SK-N-SH (cell line): ENCODE measurements at regions not wholly inside any gene's neighbourhood (a gene's known extent, or its start where the extent isn't known, plus 50 kb on each side); places are given as distances from the start of the nearest gene placed in this dataset.
A peak's percentile ranks its signal among the peaks of the same experiment; 100 is the strongest.

Source experiments
- CTCF ChIA-PET: fragments of 300-600, 350-600 bp; formaldehyde crosslinking; extraction: SDS; loops from one replicate; lab custom pipeline; 2021; lab: Yijun Ruan, JAX
- POLR2A ChIA-PET: fragments of 350-600 bp; sonication (Branson Sonifier 250); formaldehyde crosslinking; extraction: SDS; loops from one replicate; lab custom pipeline; 2020; ENCODE audit warnings: antibody characterized with exemption, inconsistent platforms; lab: Yijun Ruan, JAX
- DNase-seq: peaks from one replicate; pipeline ENCODE4 v3.0.0; 2012
- H2AFZ ChIP-seq: fragments of 200-600 bp; sonication (generic); 2 replicates; pipeline ENCODE4 v1.8.1; 2016; ENCODE audit warnings: antibody characterized with exemption, mild to moderate bottlenecking, low read depth
- H3F3A ChIP-seq: fragments of 200-600 bp; sonication (generic); replicated peaks from 2 replicates; pipeline ENCODE3; 2016; ENCODE audit warnings: antibody characterized with exemption, mild to moderate bottlenecking; ENCODE audit not compliant: insufficient read depth
- H3K27ac ChIP-seq, 2 experiments: fragments of 200-500 bp in 1 of 2; fragments of 200-600 bp in 1 of 2; sonication (Bioruptor generic) in 1 of 2; sonication (generic), shearing (Covaris generic) in 1 of 2; 2 replicates each; pipeline versions ENCODE4 v1.5.1 to v1.6.1; 2014 to 2016; ENCODE audit warnings: low read depth in 2 of 2, inconsistent platforms in 1 of 2, low read length in 1 of 2, mild to moderate bottlenecking in 1 of 2, mixed read lengths in 1 of 2
- H3K27me3 ChIP-seq: fragments of 200-600 bp; sonication (generic), shearing (Covaris generic); 2 replicates; pipeline ENCODE4 v1.6.1; 2016; ENCODE audit warnings: mixed run types; ENCODE audit not compliant: insufficient read depth
- H3K36me3 ChIP-seq, 2 experiments: fragments of 200-500 bp in 1 of 2; fragments of 200-600 bp in 1 of 2; sonication (Bioruptor generic) in 1 of 2; sonication (generic) in 1 of 2; replicated peaks in 1 of 2; 2 replicates each; pipeline versions ENCODE3 to v1.5.1; 2014 to 2016; ENCODE audit warnings: low read length in 1 of 2, mild to moderate bottlenecking in 1 of 2; ENCODE audit not compliant: insufficient read depth in 2 of 2, control insufficient read depth in 1 of 2
- H3K4me1 ChIP-seq, 2 experiments: fragments of 200-500 bp in 1 of 2; fragments of 200-600 bp in 1 of 2; sonication (Bioruptor generic) in 1 of 2; sonication (generic), shearing (Covaris generic) in 1 of 2; 2 replicates each; pipeline versions ENCODE4 v1.5.1 to v1.6.1; 2014 to 2016; ENCODE audit warnings: low read depth in 1 of 2, low read length in 1 of 2, mixed run types in 1 of 2; ENCODE audit not compliant: insufficient read depth in 2 of 2, control insufficient read depth in 1 of 2
- H3K4me2 ChIP-seq: fragments of 200-600 bp; sonication (generic), shearing (Covaris generic); 2 replicates; pipeline ENCODE4 v1.6.1; 2017; ENCODE audit warnings: mixed run types
- H3K4me3 ChIP-seq, 2 experiments: fragments of 200-500 bp in 1 of 2; fragments of 200-600 bp in 1 of 2; sonication (Bioruptor generic) in 1 of 2; sonication (generic), shearing (Covaris generic) in 1 of 2; 2 replicates each; pipeline versions ENCODE4 v1.5.1 to v1.8.1; 2014 to 2016; ENCODE audit warnings: low read depth in 2 of 2, inconsistent platforms in 1 of 2, low read length in 1 of 2, mild to moderate bottlenecking in 1 of 2, mixed read lengths in 1 of 2, moderate library complexity in 1 of 2
- H3K79me2 ChIP-seq: fragments of 200-600 bp; sonication (generic); 2 replicates; pipeline ENCODE4 v1.8.1; 2017; ENCODE audit warnings: mild to moderate bottlenecking; ENCODE audit not compliant: insufficient read depth
- H3K9ac ChIP-seq: fragments of 200-600 bp; sonication (generic); 2 replicates; pipeline ENCODE4 v1.6.1; 2017; ENCODE audit warnings: mixed run types
- H3K9me2 ChIP-seq: fragments of 200-600 bp; sonication (generic); 2 replicates; pipeline ENCODE4 v1.6.1; 2017; ENCODE audit warnings: mixed run types
- H3K9me3 ChIP-seq: fragments of 200-600 bp; sonication (generic); 2 replicates; pipeline ENCODE4 v1.6.1; 2017; ENCODE audit warnings: mixed run types, mild to moderate bottlenecking, moderate library complexity
- H4K20me1 ChIP-seq: fragments of 200-600 bp; sonication (generic); 2 replicates; pipeline ENCODE4 v1.6.1; 2017; ENCODE audit warnings: mild to moderate bottlenecking, mixed run types; ENCODE audit not compliant: insufficient read depth
- EP300 ChIP-seq, 2 experiments: IDR thresholded peaks; 2 replicates each; pipeline versions ENCODE4 v1.4.0 to v1.6.1; 2012; ENCODE audit warnings: borderline replicate concordance in 1 of 2, low read depth in 1 of 2, low read length in 1 of 2
- EZH2phosphoT487 ChIP-seq: fragments of 200-600 bp; sonication (generic); IDR thresholded peaks from 2 replicates; pipeline ENCODE4 v1.6.1; 2017; ENCODE audit warnings: low read depth, mixed run types, mild to moderate bottlenecking, antibody characterized with exemption, moderate library complexity, borderline replicate concordance
- FOXJ3 ChIP-seq: sonication (generic); formaldehyde crosslinking; IDR thresholded peaks from 2 replicates; pipeline ENCODE4 v1.5.1; 2020; ENCODE audit warnings: mild to moderate bottlenecking, missing genetic modification reagents
- IRF3 ChIP-seq: fragments of 150-350 bp; IDR thresholded peaks from 2 replicates; pipeline ENCODE4 v1.6.1; 2016; ENCODE audit warnings: mild to moderate bottlenecking, low read depth, low read length
- MXI1 ChIP-seq: IDR thresholded peaks from 2 replicates; pipeline ENCODE4 v1.6.1; 2012; ENCODE audit warnings: mild to moderate bottlenecking, low read depth, low read length, improper control_type of control experiment
- NRF1 ChIP-seq: IDR thresholded peaks from 2 replicates; pipeline ENCODE4 v1.6.1; 2012; ENCODE audit warnings: low read depth, mild to moderate bottlenecking, low read length
- PBX3 ChIP-seq: IDR thresholded peaks from 2 replicates; pipeline ENCODE4; 2012
- RAD21 ChIP-seq: IDR thresholded peaks from 2 replicates; pipeline ENCODE4 v1.6.1; 2012; ENCODE audit warnings: mild to moderate bottlenecking, low read length
- RCOR1 ChIP-seq: fragments of 150-350 bp; IDR thresholded peaks from 2 replicates; pipeline ENCODE4 v1.6.1; 2017; ENCODE audit warnings: antibody characterized with exemption, low read length
- SIN3A ChIP-seq: IDR thresholded peaks from 2 replicates; pipeline ENCODE4 v1.6.1; 2012; ENCODE audit warnings: low read depth, mild to moderate bottlenecking, low read length, moderate library complexity, borderline replicate concordance
- USF1 ChIP-seq: IDR thresholded peaks from 2 replicates; pipeline ENCODE4 v1.4.0; 2012; ENCODE audit warnings: low read depth, borderline replicate concordance
- USF2 ChIP-seq: fragments of 150-350 bp; IDR thresholded peaks from 2 replicates; pipeline ENCODE4 v1.6.1; 2017; ENCODE audit warnings: antibody characterized with exemption, low read length, low read depth, borderline replicate concordance
- YY1 ChIP-seq: IDR thresholded peaks from 2 replicates; pipeline ENCODE4 v1.4.0; 2012; ENCODE audit warnings: low read depth, mild to moderate bottlenecking
- WGBS: methylation state at CpG from one replicate; pipeline ENCODE4 v1.1.6; 2017; ENCODE audit warnings: low lambda C conversion rate; 5-methylcytosine and 5-hydroxymethylcytosine counted together

GRCh38 chr7:25885057-25885576, 266.9 kb upstream of the NFE2L3 start:
- Histone ChIP-seq H3K27ac (no peak overlapping the region), H2AFZ (no peak overlapping the region), H3F3A (no peaks in the 10 kb centered on the region), H3K9me2 (no peaks in the 10 kb centered on the region), H3K36me3 (no peaks in the 10 kb centered on the region), H3K4me1 (peaks cover 0 to 22% of the 10 kb centered on the region in 2 experiments; a peak in 2 of 4 replicates), H3K4me2 (no peak overlapping the region), H3K27me3 (peaks cover 27% of the 10 kb centered on the region), H3K4me3 (no peak overlapping the region), H3K9ac (no peak overlapping the region), H4K20me1 (no peaks in the 10 kb centered on the region), H3K79me2 (no peaks in the 10 kb centered on the region), H3K9me3 (no peaks in the 10 kb centered on the region)
- WGBS, result 53% methylated on average over 7 of the region's 7 CpGs
- CTCF ChIA-PET, result no interaction called here
- no peak for DNase-seq
- TF ChIP-seq PBX3 (no peak), EZH2phosphoT487 (no peak), NRF1 (no peak), RAD21 (no peak), USF1 (no peak), USF2 (no peak), RCOR1 (no peak), IRF3 (no peak)
- POLR2A ChIA-PET, result no interaction called here

- no peak overlapping the region for H2AFZ ChIP-seq
- 34% methylated on average over 6 of the region's 6 CpGs for WGBS
- no peak overlapping the region for H3K4me3 ChIP-seq
- H3K27me3 ChIP-seq, result peaks cover 18% of the 10 kb centered on the region
- H3F3A ChIP-seq, result no peaks in the 10 kb centered on the region
- H3K9ac ChIP-seq, result no peak overlapping the region
- DNase-seq, result peak; percentile 57
- no peaks in the 10 kb centered on the region for H4K20me1 ChIP-seq
- H3K9me3 ChIP-seq, result no peaks in the 10 kb centered on the region
- no peaks in the 10 kb centered on the region for H3K36me3 ChIP-seq
- POLR2A ChIA-PET, result no interaction called here
- TF ChIP-seq EP300 (IDR thresholded peaks at IDR 0.05; ENCODE audit: borderline replicate concordance in 1 of 2, low read depth in 1 of 2, low read length in 1 of 2) (0 out of 4 replicates have a peak, but pooled peaks of 1 of the 2 experiments have one; percentile 24), MXI1 (peak; percentile 65; the same call in 1 of the 2 replicates), FOXJ3 (CRISPR knock-in tag) (0 out of 2 replicates have a peak, but pooled peaks have one; percentile 41), YY1 (no peak), SIN3A (no peak)
- TF ChIP-seq, all 33 proteins: peak for 3
- H3K9me2 ChIP-seq, result no peaks in the 10 kb centered on the region
- no peaks in the 10 kb centered on the region for H3K79me2 ChIP-seq
- CTCF ChIA-PET, result interaction anchor here (0.9 to 15.2 kb wide), 8 partner anchors 9 to 1275 kb away, joined by 3 to 603 read pairs (median 6); no protein-coding TSS in a partner anchor
- peaks cover 0 to 23% of the 10 kb centered on the region in 2 experiments; a peak in 2 of 4 replicates for H3K4me1 ChIP-seq
- H3K27ac ChIP-seq, result peak overlapping the region in 1 of 2 experiments; percentile 57; a peak in 1 of 4 replicates
- no peak overlapping the region for H3K4me2 ChIP-seq
Measured at GRCh38 chr7:25886387-25887240, 265.4 kb upstream of the NFE2L3 start.
